H9 (cell line): ENCODE measurements at regions not wholly inside any gene's neighbourhood (a gene's known extent, or its start where the extent isn't known, plus 50 kb on each side); places are given as distances from the start of the nearest gene placed in this dataset.

Experiments used
- DNase-seq: peaks from one replicate; pipeline ENCODE4 v3.0.0-alpha.2; 2017
- H2AFZ ChIP-seq: one replicate; pipeline ENCODE4 v1.6.1; 2013; ENCODE audit warnings: mild to moderate bottlenecking, low read length, control low read depth, moderate library complexity
- H2AK5ac ChIP-seq: 2 replicates; pipeline ENCODE4 v1.6.1; 2013; ENCODE audit warnings: low read length, control low read depth, mixed read lengths; ENCODE audit not compliant: insufficient read length
- H2BK120ac ChIP-seq: one replicate; pipeline ENCODE4 v1.6.1; 2013; ENCODE audit warnings: low read depth, mild to moderate bottlenecking, low read length, control low read depth, inconsistent platforms; ENCODE audit not compliant: poor library complexity, severe bottlenecking
- H2BK12ac ChIP-seq: 2 replicates; pipeline ENCODE4 v1.6.1; 2013; ENCODE audit warnings: low read length, control low read depth, mixed read lengths, low read depth; ENCODE audit not compliant: insufficient read length
- H2BK15ac ChIP-seq: 2 replicates; pipeline ENCODE4 v1.6.1; 2013; ENCODE audit warnings: low read depth, low read length, control low read depth
- H2BK20ac ChIP-seq: one replicate; pipeline ENCODE4 v1.6.1; 2013; ENCODE audit warnings: low read depth, mild to moderate bottlenecking, low read length, control low read depth, inconsistent platforms; ENCODE audit not compliant: poor library complexity, severe bottlenecking
- H2BK5ac ChIP-seq: 2 replicates; pipeline ENCODE4 v1.6.1; 2013; ENCODE audit warnings: low read length, control low read depth, mixed read lengths; ENCODE audit not compliant: insufficient read length
- H3K14ac ChIP-seq: 2 replicates; pipeline ENCODE4 v1.6.1; 2013; ENCODE audit warnings: low read length, control low read depth; ENCODE audit not compliant: insufficient read depth
- H3K18ac ChIP-seq: 2 replicates; pipeline ENCODE4 v1.6.1; 2013; ENCODE audit warnings: low read depth, mild to moderate bottlenecking, mixed read lengths, low read length, control low read depth; ENCODE audit not compliant: insufficient read length
- H3K23ac ChIP-seq: 2 replicates; pipeline ENCODE4 v1.6.1; 2013; ENCODE audit warnings: low read length, control low read depth, mixed read lengths, low read depth; ENCODE audit not compliant: insufficient read length
- H3K23me2 ChIP-seq: 2 replicates; pipeline ENCODE4 v1.6.1; 2013; ENCODE audit warnings: low read depth, mild to moderate bottlenecking, mixed read lengths, low read length, control low read depth; ENCODE audit not compliant: insufficient read length, poor library complexity, severe bottlenecking
- H3K27ac ChIP-seq: 2 replicates; pipeline ENCODE4 v1.5.1; 2013; ENCODE audit warnings: low read length, control low read depth, mixed read lengths, low read depth; ENCODE audit not compliant: insufficient read length
- H3K27me3 ChIP-seq: 2 replicates; pipeline ENCODE4 v1.6.1; 2013; ENCODE audit warnings: low read length, control low read depth, inconsistent platforms; ENCODE audit not compliant: insufficient read depth
- H3K4ac ChIP-seq: 2 replicates; pipeline ENCODE4 v1.6.1; 2013; ENCODE audit warnings: low read depth, mild to moderate bottlenecking, control low read depth, inconsistent platforms, low read length, moderate library complexity
- H3K4me1 ChIP-seq: 2 replicates; pipeline ENCODE4 v1.6.1; 2013; ENCODE audit warnings: low read length, control low read depth, inconsistent platforms; ENCODE audit not compliant: insufficient read depth
- H3K4me2 ChIP-seq: 2 replicates; pipeline ENCODE4 v1.6.1; 2013; ENCODE audit warnings: low read length, control low read depth, mixed read lengths; ENCODE audit not compliant: insufficient read length, insufficient read depth
- H3K56ac ChIP-seq: 2 replicates; pipeline ENCODE4 v1.6.1; 2013; ENCODE audit warnings: low read depth, mild to moderate bottlenecking, mixed read lengths, low read length, control low read depth; ENCODE audit not compliant: insufficient read length
- H3K79me1 ChIP-seq: 2 replicates; pipeline ENCODE4 v1.6.1; 2013; ENCODE audit warnings: low read depth, mild to moderate bottlenecking, moderate library complexity, low read length, control low read depth, inconsistent platforms; ENCODE audit not compliant: insufficient read depth, poor library complexity, severe bottlenecking
- H3K79me2 ChIP-seq: 2 replicates; pipeline ENCODE4 v1.6.1; 2013; ENCODE audit warnings: low read length, control low read depth, inconsistent platforms; ENCODE audit not compliant: insufficient read depth
- H3K9ac ChIP-seq: 2 replicates; pipeline ENCODE4 v1.6.1; 2013; ENCODE audit warnings: low read length, control low read depth, mixed read lengths; ENCODE audit not compliant: insufficient read length; ENCODE audit errors: extremely low read depth
- H3K9me3 ChIP-seq: one replicate; pipeline ENCODE4 v1.6.1; 2013; ENCODE audit warnings: low read depth, low read length, inconsistent platforms; ENCODE audit not compliant: control insufficient read depth
- H3T11ph ChIP-seq: one replicate; pipeline ENCODE4 v1.6.1; 2013; ENCODE audit warnings: mild to moderate bottlenecking, low read length, control low read depth, inconsistent platforms
- H4K20me1 ChIP-seq: one replicate; pipeline ENCODE4 v1.6.1; 2013; ENCODE audit not compliant: control insufficient read depth, insufficient read length, insufficient read depth
- H4K5ac ChIP-seq: 2 replicates; pipeline ENCODE4 v1.6.1; 2013; ENCODE audit warnings: low read depth, mild to moderate bottlenecking, mixed read lengths, low read length, control low read depth; ENCODE audit not compliant: insufficient read length
- H4K8ac ChIP-seq: replicated peaks from 2 replicates; pipeline ENCODE4 v1.6.1; 2013; ENCODE audit warnings: low read length, control low read depth, mixed read lengths, low read depth; ENCODE audit not compliant: insufficient read length
- H4K91ac ChIP-seq: 2 replicates; pipeline ENCODE4 v1.6.1; 2013; ENCODE audit warnings: low read depth, mild to moderate bottlenecking, moderate library complexity, mixed read lengths, low read length, control low read depth; ENCODE audit not compliant: insufficient read length
- H3K27ac Mint-ChIP-seq, 3 experiments: 2 replicates in 2 of 3; 3 replicates in 1 of 3; pipeline ENCODE4 v1.8.0; 2020 to 2021; ENCODE audit warnings: mixed read lengths in 3 of 3, mild to moderate bottlenecking in 1 of 3, moderate library complexity in 1 of 3
- H3K27me3 Mint-ChIP-seq: 2 replicates; pipeline ENCODE4 v1.8.0; 2021; ENCODE audit warnings: low read depth, mild to moderate bottlenecking, moderate library complexity, mixed read lengths
- H3K36me3 Mint-ChIP-seq, 3 experiments: 2 replicates in 2 of 3; 3 replicates in 1 of 3; pipeline ENCODE4 v1.8.0; 2020 to 2021; ENCODE audit warnings: low read depth in 3 of 3, mixed read lengths in 3 of 3; ENCODE audit not compliant: insufficient read depth in 1 of 3
- H3K4me1 Mint-ChIP-seq, 2 experiments: 2 replicates each; pipeline ENCODE4 v1.8.0; 2020; ENCODE audit warnings: mixed read lengths in 2 of 2
- H3K4me3 Mint-ChIP-seq, 2 experiments: 2 replicates in 1 of 2; 3 replicates in 1 of 2; pipeline ENCODE4 v1.8.0; 2020 to 2021; ENCODE audit warnings: mild to moderate bottlenecking in 2 of 2, mixed read lengths in 2 of 2, moderate library complexity in 1 of 2
- H3K9me3 Mint-ChIP-seq, 2 experiments: 2 replicates in 1 of 2; 3 replicates in 1 of 2; pipeline ENCODE4 v1.8.0; 2020; ENCODE audit warnings: mild to moderate bottlenecking in 2 of 2, mixed read lengths in 2 of 2, moderate library complexity in 1 of 2
- CTCF ChIP-seq: fragments of 200-600 bp; sonication (generic); conservative IDR thresholded peaks from 3 replicates; pipeline ENCODE4 v1.8.0; 2021; ENCODE audit warnings: antibody characterized with exemption, mild to moderate bottlenecking
- WGBS: extraction: QIAGEN DNeasy Blood & Tissue Kit; methylation state at CpG from one replicate; pipeline ENCODE4 v1.1.7; 2013; ENCODE audit warnings: missing lambda C conversion rate, low lambda C conversion rate, mixed read lengths; ENCODE audit not compliant: insufficient read length; ENCODE audit errors: extremely low coverage; 5-methylcytosine and 5-hydroxymethylcytosine counted together

- Histone ChIP-seq H3K56ac (no peak overlapping the region), H3K79me2 (no peaks in the 10 kb centered on the region), H2BK15ac (no peak overlapping the region), H3K27me3 (peaks cover 4% of the 10 kb centered on the region; the same call in 1 of the 2 replicates), H2BK12ac (no peak overlapping the region), H3K23ac (no peak overlapping the region), H4K8ac (no peak overlapping the region), H3K27ac (no peak overlapping the region), H2AFZ (no peak overlapping the region), H3K14ac (no peak overlapping the region), H3K4me2 (no peak overlapping the region), H3K4me1 (no peaks in the 10 kb centered on the region), H3T11ph (no peak overlapping the region), H3K18ac (no peak overlapping the region), H3K9ac (no peak overlapping the region), H3K9me3 (no peaks in the 10 kb centered on the region), H2BK120ac (no peak overlapping the region), H3K79me1 (no peaks in the 10 kb centered on the region), H4K5ac (no peak overlapping the region), H4K20me1 (no peaks in the 10 kb centered on the region), H4K91ac (no peak overlapping the region), H2BK5ac (no peak overlapping the region), H3K4ac (no peak overlapping the region), H3K23me2 (no peaks in the 10 kb centered on the region), H2AK5ac (no peak overlapping the region), H2BK20ac (no peak overlapping the region)
- no peak for DNase-seq
- no peak for TF ChIP-seq CTCF
- Mint-ChIP-seq H3K36me3 (no peaks in the 10 kb centered on the region), H3K27me3 (peaks cover 54% of the 10 kb centered on the region), H3K4me3 (no peak overlapping the region), H3K4me1 (peaks cover 10 to 30% of the 10 kb centered on the region in 2 experiments; a peak in 3 of 4 replicates), H3K9me3 (no peaks in the 10 kb centered on the region; a peak in 2 of 5 replicates), H3K27ac (no peak overlapping the region)
- WGBS: no CpG with 5 or more reads among the region's 23 CpGs
These were observed 75.8 kb upstream of the IER5L start for GRCh38 chr9:129253803-129254381.
